NCI-H345 treated with DMSO at 0.1 percent for 48 hours (cell line): ENCODE measurements at regions not wholly inside any gene's neighbourhood (a gene's known extent, or its start where the extent isn't known, plus 50 kb on each side); places are given as distances from the start of the nearest gene placed in this dataset.
"Not testable (repeated sequence)": the region's sequence is repeated elsewhere in the genome, so short reads cannot be mapped to it uniquely, and the experiment has no call there.

Source experiments
- DNase-seq: peaks from one replicate; lab custom pipeline; 2025; ENCODE audit not compliant: unreplicated experiment; lab: John Stamatoyannopoulos, UW

GRCh38 chr2:224151161-224151560, 112.1 kb upstream of the SERPINE2 start:
- DNase-seq: no peak

GRCh38 chr2:224148058-224148457, 109.0 kb upstream of the SERPINE2 start:
- DNase-seq: not testable (repeated sequence)

GRCh38 chr2:224147174-224147573, 108.1 kb upstream of the SERPINE2 start:
- no peak for DNase-seq

GRCh38 chr2:224146356-224147160, 107.5 kb upstream of the SERPINE2 start:
- no peak for DNase-seq

GRCh38 chr2:224145751-224146355, 106.8 kb upstream of the SERPINE2 start:
- DNase-seq: no peak

DNA sequence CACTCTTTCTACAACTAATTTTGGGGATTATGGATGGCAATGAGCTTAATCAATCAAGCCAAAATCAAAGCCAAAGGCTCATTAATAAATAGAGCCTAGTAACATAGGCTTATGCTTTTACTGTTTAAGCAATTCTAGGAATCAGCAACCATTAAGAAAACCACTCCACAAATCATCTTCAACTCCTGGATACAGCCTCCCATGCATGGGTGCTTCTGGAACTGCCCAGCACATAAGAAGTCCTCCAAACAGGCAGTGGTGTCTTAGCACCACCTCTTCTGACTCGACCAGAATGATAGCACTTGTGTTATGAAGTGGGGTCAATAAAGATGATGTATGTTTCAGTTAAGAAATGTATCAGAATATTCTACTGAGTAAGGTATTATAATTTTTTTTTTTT, 104.4 kb upstream of the SERPINE2 start:
- DNase-seq: no peak

- no peak for DNase-seq
Observed at GRCh38 chr2:224142397-224143312, 103.6 kb upstream of the SERPINE2 start.

- DNase-seq: no peak
Observed at GRCh38 chr2:224141304-224141703, 102.2 kb upstream of the SERPINE2 start.

DNA sequence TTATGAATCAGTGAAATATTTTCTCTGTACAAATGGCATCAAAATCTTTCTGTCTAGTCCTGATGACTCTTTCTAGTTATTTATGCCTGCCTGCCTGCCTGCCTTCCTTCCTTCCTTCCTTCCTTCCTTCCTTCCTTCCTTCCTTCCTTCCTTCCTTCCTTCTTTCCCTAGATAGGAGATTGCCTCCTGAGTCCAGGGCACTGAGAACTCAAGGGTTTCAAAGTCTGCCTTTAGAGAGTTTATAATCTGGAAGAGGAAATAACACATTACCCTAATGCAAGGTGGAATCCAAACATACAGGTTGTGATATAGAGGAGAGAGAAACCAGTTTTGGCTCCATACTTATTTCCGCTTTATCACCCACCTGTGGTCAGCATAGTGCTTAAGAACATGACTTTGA, 98.1 kb upstream of the SERPINE2 start:
- DNase-seq: no peak

DNA sequence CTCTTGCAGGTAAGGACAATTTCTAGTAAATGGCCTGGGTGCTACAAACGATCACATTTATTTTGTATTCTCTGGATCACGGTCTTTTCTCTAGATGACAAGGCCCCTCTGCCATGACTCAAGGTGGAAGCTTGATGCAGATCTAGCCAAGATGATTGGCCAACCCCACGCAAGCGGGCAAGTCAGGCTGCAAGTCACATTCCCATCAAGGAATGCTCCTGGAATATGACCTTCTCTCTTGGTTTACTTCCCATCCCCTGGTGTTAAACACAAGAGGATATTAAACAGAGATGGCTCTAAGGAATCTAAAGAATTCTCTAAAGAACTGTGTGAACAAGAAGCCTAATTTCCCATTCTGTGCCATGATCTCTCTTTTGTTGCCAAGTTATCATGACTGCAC, 97.3 kb upstream of the SERPINE2 start:
- no peak for DNase-seq

- no peak for DNase-seq
Observed at GRCh38 chr2:224135881-224136280, 96.8 kb upstream of the SERPINE2 start.

DNA sequence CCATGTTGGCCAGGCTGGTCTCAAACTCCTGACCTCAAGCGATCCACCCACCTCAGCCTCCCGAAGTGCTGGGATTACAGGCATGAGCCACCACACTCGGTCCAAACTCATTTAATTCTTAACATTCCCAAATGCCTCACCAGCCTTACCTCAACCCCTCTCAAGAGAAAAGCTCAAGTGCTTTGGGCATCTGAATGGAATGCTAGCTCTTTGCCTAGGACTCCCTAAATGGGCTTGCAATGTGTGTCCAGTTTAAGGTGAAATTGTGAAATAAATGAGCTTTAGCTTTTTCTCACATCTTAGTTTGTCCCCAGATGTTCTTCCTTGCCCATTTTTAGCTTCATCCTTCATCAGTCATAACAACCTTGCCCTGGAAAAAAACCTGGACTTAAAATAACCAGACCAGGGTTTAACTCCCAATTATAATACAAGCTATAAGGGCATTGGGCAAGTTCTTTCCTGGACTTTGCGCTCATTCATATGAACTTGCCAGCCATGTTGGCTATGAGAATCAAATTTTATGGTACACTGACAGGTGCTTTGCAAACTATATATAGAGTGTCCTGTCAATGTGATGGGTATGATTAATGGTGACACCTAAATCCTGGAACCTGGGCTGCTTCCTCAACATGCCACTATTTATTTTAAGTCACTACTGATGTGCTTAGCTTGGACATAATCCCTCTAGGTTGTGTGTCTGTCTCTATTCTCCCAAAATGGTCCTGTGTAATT, 95.1 kb upstream of the SERPINE2 start:
- DNase-seq: no peak

GRCh38 chr2:224133387-224133786, 94.3 kb upstream of the SERPINE2 start:
- no peak for DNase-seq

- no peak for DNase-seq
Observed at GRCh38 chr2:224127871-224128501, 88.9 kb upstream of the SERPINE2 start.

GRCh38 chr2:224126440-224126839, 87.4 kb upstream of the SERPINE2 start:
- no peak for DNase-seq

- DNase-seq: no peak
Observed at GRCh38 chr2:224126003-224126402, 86.9 kb upstream of the SERPINE2 start.

DNA sequence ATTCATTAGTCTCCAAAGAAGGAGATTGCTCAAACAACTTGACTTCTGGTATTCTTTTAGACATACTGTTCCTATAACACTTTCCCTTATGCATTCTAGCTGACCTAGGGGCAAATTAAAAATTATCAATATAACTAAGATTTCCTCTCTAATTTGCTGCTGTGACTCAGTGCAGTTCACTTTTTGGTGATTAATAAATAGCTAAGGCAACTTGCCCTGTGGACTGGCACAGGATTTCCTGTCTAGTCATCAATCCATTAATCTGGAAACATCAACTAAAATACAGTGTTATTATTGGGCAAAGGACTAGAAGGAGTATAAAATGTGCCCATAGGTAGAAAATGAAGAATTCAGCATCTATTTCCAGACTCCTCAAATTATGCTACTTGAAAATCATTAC, 83.5 kb upstream of the SERPINE2 start:
- no peak for DNase-seq

DNA sequence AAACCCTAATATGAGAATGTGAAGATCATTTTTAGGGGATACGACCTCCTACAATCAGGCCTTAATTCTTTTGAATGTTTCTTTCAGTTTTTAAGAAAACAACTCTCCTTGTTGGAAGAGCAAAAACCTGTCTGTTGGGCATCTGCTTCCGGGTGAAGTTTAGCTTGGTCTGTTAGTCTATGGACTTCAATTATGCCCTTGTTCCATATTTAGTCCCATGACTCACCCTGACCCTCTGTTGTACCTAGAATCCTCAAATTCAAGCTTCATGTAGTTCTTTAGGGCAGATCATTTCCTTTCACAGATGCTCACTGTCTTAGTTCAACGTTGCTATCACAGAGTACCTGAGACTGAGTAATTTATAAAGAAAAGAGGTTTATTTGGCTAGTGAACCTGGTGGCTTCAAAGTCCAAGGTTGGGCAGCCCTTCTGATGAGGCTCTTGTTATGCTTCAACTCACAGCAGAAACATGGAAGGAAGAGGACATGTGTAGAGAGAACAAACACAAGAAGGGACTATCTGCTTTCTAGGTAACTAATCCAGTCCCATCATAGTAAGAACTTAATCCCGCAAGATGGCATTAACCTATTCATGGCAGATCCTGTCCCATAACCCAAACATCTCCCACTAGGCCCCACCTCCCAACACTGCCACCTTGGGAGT, 82.5 kb upstream of the SERPINE2 start:
- DNase-seq: no peak

DNA sequence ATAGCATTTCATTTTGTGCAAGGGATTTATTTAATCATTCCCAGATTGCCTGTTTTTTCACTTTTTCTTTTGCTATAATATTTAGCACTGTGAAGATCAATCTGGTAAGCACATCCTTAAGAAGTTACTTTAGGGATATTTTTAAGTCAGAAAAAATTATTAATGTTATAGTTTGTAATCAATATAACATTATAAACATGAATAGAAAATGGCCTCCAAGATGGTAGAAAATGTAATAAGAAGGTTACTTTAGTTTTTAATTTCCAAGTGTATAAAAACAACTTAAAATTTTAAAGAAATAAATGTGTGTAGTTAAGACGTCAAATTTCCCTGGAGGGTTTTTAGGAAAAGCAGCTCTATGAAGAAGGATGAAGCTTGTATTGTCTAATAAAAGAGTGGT, 81.9 kb upstream of the SERPINE2 start:
- no peak for DNase-seq

GRCh38 chr2:224119846-224120245, 80.8 kb upstream of the SERPINE2 start:
- DNase-seq: not testable (repeated sequence)
